ENCODE measurements at regions not wholly inside any gene's neighbourhood (a gene's known extent, or its start where the extent isn't known, plus 50 kb on each side); places are given as distances from the start of the nearest gene placed in this dataset.

DNA sequence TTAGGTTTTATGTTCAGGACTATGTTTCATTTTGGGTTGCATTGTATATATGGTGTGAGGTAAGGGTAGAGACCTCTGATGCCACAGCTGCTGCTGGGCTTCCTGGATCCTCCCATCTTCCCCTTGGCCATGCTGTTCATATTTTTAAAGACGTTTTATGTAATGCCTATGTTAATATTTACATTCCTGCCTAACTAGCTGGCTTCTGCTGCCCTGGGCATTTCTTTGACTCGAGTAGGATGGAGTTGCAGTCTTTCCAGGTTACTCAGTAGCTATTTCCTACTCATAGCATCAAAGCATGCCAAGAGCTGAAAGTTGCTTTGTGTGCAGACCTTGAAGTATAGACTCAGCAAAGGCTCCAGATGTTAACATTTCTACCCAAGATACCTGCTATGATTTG is 220.5 kb upstream of the CADM1 start:
- DNase-seq (ENCODE audit: low read depth in 2 of 2) = no peak

DNA sequence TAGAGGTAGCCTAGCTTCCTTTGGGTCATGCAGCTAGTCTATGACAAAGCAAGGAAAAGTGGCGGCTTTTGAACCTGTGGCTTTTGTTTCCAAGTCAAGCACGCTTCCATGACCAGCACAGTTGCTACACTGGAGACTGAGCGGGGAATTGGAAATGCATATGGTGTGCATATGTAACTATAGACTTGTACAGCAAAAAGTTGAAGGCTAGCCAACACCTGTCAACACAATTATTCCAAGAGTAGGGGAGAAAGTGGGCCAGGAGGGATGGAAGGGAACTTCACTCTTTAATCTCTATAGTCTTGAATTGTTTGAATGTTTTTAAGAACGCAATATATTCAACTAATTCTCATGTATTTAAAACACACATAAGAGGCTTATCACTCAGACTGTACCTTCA is 218.5 kb upstream of the CADM1 start:
- no peak for DNase-seq (ENCODE audit: low read depth in 2 of 2)

DNA sequence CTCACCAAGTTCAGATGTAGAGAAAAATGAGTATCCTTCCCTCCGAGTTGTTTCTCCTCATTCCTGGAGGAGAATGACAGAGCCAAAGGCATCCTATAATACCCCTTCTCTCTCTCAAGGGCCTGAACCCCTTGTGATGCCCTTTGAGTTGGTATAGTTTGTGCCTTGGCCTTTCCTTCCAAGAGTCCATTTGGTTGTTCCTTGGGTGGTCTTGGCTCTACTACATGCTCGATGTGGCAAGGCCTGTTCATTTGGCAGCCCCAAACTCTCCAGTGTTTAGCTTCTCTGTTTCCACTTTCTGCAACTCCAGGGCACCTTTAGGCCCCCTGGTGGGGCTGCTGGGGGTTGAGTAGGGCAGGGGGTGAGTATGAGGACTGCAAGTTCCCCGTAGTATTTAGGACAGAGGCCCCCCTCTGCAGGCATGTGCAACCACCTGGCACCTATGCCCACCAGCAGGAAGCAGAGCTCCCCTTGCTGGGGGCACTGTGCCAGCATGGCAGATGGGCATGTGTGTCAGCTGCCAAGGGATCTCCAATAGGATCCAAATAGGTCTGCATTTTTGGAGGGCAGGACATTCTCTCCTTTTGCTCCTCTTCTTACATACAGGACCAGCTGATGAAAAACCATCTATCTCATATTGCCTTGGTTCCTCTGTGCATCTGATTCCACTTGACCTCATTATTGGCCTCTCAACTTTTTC is 217.2 kb upstream of the CADM1 start:
- no peak for DNase-seq (ENCODE audit: low read depth in 2 of 2)

DNA sequence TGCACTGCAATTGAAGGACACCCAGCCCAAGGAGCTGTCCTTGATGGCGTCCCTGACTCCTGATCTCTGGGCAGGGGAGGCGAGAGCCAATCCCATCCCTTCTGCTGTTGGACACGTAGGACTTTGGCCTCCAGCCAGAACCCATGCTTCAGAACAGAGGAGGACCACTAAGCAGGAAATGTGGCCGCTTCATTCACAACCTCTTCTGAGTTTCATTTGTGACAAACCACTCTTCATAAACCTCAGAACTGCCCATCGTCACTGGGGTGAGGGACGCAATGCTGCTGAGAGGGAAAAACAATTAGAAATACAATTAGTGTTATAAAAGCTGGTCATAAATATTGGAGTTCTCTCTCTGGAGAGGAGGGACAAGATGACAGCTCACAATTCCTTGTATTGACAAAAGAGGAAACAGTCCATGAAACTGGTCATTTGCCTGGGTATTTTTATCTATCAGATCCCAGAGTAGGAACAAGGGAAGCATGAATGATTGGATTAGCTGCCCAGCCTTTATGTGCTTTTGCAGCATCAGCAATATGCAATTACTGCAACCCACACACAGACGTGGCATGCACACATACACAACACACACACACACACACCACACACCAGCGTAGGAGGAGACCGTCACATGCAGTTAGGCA is 216.5 kb upstream of the CADM1 start:
- DNase-seq (ENCODE audit: low read depth in 2 of 2) = no peak

DNA sequence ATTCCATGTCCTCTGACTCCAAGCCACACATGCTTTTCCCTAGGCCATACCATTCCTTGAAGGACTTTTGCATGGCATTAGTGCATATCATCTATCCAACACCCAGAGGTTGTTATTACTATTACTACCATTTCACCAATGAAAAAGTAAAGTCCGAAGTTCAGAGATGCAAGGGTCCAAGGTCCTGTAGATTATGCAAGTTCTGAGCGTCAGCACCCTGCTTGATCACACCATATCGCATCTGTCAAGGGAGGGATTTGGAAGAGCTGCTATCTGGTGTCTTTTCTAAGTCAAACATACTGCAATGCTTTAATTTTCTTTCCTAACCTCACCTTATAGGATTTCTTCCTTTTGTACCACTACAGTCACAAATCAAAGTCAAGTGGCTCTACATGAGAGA is 214.7 kb upstream of the CADM1 start:
- no peak for DNase-seq (ENCODE audit: low read depth in 2 of 2)

DNA sequence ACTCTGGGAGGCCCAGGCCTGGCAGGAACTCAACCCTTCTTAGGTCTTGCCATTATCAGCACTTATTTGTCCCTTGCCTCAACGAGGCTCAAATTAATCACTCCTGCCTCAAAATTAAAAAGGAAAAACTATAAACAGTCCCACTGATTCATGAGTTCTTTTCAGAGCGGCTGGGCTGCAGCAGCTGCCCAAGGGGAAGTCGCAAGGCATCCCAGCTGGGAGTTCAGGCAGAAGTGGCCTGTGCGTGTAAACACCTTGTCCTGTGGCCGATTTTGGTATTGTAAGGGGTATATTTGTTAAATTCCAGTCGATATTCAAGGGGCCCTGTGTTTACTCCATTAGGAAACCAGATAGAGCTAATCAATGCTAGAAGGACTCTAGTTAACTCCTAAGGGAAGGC is 213.9 kb upstream of the CADM1 start:
- no peak for DNase-seq (ENCODE audit: low read depth in 2 of 2)

DNA sequence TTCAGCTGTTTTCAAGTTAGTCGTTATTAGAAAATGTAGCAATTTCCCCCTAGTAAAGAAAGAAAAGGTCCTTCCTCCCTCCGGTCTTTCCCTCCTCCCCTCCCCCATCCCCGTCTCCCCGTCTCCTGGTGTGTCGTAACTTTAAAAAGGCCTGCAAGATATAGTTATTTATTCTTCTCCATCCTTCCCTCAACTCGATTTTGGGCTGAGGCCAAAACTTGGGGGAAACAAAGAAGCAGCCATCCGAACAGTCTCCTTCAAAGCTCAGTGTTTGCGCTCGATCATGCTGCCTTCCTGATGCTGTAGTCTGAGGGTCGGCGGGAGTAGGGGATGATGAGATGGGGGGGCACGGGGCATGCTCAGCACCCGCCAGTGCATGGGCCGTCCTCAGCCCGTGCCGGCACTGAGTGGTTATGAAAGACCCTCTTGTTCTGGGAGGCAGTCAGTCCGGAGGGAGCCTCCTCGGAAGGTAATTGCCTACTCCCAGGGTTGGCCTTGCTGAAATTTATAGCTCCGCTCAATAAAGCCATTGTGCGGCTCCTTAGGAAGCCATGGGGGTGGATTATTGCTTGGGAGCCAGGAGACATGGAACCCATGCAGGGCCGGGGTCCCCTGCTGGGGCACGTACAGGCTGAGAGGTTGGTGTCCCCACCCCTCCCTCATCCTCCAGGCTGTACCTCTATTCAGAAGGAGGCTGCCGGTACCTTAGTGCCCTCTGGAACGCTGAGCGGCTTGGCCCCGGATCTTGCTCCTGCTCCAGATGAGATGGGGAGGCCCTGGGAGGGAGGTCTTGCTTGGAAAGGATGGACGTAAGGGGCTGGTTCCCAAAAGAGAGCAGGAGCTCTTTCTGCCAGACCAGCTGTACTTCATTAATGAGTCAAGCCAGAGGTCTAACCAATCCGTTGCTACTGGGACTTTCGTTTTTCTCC is 212.7 kb upstream of the CADM1 start:
- no peak for DNase-seq (ENCODE audit: low read depth in 2 of 2)

DNA sequence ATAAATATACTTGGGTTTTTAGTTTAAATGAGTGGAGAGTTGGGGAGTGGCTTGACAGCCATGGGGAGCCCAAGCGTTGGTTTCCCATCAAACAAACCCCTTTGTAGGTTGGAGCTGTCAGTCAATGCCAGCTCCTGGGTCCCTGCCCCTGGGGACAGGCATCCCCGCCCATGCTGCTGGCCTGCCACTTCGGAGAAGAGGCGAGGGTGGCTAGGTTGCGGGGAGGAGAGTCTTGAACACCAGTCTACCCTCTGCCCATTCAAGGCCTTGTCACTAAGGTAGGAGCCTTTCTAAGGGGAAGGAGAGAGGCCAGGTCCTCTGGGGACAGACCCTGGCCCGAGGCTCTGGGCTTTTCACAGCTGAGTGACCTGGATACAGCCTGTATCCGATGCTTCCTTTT is 211.9 kb upstream of the CADM1 start:
- no peak for DNase-seq (ENCODE audit: low read depth in 2 of 2)

DNA sequence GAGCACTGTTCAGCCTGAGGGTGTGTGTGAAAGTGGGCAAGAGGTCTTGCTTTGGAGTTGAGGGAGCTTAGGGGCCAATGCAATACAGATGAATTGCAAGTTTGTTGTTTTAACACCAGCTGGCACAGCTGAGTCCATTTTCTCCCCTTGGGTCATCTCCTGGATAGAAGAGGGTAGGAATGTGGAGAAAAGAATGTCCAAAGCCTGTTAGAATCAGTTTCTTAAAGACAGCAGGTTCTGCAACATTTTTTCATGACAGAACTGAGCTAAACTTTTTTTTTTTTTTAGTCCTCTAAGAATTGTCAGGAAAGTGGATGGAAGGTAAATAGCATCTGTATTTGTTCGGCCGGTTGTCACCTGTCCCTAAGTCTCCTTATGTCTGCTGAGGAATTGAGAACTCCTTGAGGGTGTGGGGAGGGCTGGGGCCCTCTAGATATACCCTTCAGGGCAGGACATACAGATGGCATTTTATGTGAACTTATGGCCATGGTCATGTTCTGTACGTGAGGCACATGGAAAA is 211.1 kb upstream of the CADM1 start:
- DNase-seq (ENCODE audit: low read depth in 2 of 2) = no peak

DNA sequence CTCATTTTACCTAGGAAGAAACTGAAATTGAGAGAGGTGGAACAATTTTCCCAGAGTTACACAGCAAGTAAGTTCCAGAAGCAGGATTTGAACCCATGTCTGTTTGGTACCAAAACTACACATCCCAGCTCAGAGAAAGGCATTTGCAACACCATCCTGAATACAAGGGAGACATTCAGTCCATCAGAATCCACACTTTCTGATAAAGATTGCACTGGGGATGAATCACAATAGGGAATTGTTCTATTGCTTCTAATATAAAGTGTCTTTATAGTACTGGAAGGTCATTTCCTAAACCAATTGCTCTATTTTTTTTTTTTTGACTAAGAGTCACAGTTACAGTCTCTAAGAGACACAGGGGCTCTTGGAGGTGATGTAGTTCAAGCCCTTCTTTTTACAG is 208.1 kb upstream of the CADM1 start:
- DNase-seq (ENCODE audit: low read depth in 2 of 2) = no peak

DNA sequence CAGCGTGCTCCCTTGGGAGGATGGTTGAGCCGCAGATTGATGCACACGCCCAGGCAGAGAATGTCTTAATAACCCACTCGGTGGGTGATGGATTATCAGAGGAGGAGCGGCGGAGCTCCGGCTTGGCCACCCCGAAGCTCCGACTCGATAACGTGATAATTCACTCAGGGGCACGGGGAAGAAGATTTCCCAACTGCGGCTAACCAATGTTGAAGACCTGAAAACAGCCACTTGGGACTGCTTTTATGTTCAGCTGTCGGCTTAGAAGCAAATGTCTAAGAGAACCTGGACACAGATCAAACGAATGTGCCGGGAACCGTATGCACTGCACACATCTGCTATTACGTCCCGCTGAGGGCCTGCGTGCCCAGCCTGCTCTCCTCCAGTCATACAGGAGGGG is 206.8 kb upstream of the CADM1 start:
- no peak for DNase-seq (ENCODE audit: low read depth in 2 of 2)

DNA sequence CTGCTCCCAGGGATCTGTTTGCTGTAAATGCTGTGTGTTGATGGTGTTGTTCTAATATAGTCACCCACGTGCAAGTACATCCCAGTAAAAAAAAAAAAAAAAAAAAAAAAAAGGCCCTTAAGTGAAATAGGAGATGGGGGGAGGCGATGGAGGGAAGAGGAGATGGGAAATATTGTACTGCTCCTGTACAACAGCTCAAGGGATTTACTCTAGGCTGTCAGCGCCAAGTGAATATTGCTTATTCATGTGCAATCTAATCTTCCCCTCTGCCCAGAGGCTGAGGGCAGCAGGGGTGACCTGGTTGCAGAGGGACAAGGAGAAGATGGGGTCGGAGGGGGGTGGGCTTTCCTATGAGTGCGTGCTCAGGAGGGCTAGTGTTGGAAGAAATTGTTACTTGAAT is 206.2 kb upstream of the CADM1 start:
- DNase-seq (ENCODE audit: low read depth in 2 of 2) = no peak

DNA sequence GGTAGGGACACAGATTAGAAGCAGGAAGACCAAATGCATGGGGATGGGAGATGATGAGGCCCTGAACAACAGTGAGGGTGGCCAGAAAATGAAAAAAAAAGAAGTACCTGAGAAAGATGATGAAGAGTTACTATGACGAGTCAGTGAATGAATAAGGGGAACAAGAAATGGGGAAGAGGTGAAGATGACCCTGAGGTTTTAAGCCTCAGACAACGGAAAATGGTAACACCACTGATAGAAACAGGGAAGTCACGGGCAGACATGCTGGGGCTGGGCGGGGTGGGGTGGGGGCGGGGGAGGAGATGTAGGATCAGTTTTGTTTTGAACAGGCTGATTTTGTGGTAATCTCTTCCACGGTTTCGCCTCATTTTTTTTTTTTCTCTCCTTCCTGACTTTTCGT is 205.1 kb upstream of the CADM1 start:
- no peak for DNase-seq (ENCODE audit: low read depth in 2 of 2)

DNA sequence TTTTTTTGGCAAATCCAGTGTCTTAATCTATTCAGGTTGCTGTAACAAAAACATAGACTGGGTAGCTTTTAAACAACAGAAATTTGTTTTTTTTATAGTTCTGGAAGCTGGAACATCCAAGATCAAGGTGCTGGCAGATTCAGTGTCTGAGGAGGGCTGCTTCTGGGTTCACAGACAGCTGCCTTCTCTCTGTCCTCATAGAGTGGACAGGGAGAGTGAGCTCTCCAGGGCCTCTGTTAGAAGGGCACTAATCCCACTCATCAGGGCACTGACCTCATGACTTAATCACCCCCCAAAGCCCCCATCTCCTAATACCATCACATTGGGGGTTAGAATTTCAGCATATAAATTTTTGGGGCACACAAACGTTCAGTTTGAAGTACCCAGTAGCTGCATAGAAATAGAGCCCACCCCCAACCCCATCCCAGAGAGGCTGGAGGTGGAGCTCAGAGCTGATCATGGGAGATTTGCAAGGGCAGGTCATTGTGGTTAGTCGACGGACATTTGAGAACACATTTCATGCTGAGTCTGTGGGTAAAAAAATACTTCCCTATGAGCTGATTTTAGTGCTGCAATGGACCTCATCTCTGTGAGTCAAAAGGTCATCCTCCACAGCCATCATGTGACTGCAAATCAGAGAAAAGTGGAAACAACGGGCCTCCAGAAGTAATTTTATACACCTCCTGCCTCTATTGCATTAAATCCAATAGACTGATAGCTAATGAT is 203.1 kb upstream of the CADM1 start:
- DNase-seq (ENCODE audit: low read depth in 2 of 2) = no peak

DNA sequence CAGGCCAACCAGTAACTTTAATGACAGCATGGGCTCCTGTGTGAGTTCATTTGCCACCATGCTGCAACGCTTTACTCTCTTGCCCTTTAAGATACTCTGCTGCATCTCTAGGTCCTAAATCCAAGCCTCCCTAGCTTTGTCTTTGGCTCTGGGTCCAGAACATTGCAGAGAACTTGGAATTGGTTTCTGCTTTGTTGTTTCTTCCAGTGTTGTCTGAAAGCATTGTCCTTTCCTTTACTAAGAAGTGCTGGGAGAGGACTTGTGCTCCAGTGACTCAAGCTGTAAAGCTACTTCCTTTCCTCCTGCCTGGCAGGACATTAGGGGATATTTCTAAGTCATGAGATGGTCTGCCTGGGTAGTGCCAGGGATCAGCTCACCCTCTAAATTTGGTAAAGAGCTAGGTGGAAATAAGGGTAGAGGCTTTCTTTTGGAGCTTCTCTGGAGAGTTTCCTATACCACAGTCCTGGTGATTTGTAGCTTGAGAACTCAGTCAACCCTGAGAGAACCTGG is 202.5 kb upstream of the CADM1 start:
- DNase-seq (ENCODE audit: low read depth in 2 of 2) = no peak

DNA sequence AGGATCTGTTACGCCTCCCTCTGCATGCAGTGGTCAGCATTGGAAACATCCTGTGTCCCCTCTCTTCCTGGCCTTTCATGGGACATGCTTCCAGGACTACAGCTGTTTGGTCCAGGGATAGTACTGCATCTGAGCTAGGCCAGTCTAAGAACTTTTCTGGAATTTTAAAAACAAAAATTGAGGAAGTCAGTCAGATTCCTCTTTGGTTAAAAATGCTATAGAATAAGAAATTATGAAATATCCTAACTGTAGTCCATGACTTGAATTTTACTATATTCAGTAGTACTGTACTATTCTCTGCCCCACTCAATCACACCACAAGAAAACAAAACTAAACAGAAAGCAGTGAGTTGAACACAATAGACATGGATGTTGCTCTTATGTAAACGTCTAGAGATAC is 201.0 kb upstream of the CADM1 start:
- no peak for DNase-seq (ENCODE audit: low read depth in 2 of 2)

DNA sequence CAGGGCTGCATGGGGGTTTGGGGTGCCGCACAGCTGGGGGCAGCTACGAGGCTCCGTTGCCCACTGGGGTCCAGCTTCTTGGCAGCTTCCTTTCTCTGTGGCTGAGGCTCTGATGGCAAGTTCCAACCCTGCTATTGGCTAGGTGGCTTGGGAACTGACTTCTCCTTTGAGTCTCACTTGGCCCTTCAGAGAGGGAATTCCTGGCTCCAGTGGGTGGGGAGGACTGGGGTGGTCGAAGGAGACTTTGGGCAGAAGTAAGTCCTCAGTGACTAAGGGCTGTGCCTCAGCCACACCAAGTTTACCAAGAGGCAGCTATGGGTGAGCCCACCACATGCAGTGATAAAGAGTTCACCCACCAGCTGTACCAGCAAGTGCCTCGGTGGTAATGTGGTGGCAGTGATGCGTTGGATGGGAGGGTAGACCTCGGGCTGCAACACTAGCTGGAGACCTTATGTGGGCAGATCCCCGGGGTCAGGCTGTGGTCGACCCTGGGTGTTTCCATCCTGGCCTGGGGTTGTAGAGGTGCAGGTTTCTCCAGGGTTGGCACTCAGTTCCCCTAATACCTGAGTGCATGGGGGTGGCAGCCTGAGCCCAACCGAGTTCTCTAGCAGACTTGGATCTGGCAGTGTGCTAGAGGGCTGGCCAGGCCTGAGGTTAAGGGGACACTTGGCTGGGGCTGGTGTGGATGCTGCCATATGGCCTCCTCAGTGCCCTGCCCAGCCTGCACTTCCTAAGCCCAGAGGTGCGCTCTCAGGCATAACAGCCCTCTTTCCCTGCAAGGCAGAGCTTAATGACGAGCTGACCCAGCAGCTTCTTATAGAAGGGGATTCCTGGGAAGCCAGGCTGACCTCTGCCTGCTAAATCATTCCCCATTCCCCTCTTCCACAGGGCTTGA is 197.0 kb upstream of the CADM1 start:
- DNase-seq (ENCODE audit: low read depth in 2 of 2) = no peak

DNA sequence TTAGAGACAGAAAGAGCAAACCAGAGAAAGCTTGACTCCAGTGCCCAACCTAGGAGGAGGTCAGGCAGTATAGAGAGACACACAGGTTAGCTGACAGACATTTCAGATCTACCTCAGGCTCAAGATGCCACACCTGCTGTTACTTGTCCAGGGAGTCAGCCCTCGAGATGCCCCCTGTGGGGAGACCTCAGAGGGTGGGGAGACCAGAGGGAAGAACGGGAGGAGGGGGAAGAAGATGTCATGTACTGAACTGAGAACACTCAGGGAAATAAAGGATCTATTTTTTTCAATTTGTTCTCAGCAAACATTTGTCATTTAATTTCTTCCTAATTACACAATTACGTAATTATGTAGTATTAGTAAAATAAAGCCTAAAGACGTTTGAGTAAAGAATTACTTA is 196.3 kb upstream of the CADM1 start:
- no peak for DNase-seq (ENCODE audit: low read depth in 2 of 2)

DNA sequence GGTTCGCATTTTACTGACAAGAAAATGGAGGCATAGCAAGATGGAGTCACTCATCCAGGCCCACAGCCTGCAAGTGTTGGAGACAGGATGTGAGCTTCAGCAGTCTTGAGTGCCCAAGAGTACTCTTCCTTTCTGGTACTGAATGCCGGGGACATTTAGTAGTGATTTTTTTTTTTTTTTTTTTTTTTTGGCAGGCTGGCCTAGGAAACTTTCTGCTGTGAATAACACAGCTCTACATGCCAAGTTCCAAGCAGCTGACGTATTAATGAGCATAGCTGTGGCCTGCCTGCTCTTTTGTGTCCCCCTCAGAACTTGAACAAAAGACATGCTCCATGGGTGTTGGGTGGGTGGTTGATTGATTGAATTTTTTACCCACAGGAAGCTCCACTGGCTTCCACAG is 195.5 kb upstream of the CADM1 start:
- no peak for DNase-seq (ENCODE audit: low read depth in 2 of 2)

DNA sequence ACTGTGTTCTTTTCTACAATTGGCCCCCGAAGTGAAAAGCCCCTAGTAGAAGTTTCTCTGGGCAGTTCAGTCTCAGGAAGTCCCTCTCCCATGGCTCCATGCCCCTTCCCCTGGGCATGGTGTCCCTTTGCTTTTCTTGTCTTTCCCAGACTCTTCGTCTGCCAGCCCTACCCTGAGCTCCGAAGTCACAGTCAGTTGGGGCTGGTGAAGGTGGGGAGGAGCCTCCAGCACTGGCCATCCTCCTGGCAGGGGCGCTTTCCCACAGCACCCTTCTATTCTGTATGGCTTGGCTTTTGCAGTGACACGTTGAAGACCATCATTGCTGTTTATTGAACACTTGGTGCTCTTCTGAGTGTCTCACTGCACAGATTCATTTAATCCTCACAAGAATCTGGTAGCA is 195.1 kb upstream of the CADM1 start:
- no peak for DNase-seq (ENCODE audit: low read depth in 2 of 2)

DNA sequence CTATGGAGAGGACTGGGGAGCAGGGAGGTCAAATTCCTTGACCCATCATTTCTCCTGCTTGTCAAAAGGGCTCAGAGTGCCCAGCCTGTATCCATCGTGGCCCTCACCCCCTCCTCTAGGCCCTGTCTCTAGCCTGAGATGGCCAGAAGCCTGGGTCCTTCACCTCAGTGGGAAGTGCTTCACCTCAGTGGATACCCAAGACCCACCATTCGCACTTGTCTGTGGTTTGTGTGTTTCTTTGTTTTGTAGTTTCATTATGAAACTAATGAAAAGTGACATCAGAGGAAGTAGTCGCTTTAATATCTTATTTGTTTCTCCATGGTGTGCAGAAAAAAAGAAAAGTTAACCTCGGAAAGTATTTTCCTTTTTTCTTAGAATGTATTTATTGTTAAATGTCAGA is 194.0 kb upstream of the CADM1 start:
- DNase-seq (ENCODE audit: low read depth in 2 of 2) = no peak
